Muscle layer of duodenum (tissue), 2 donors: ENCODE measurements at regions not wholly inside any gene's neighbourhood (a gene's known extent, or its start where the extent isn't known, plus 50 kb on each side); places are given as distances from the start of the nearest gene placed in this dataset.
"Not testable (repeated sequence)": the region's sequence is repeated elsewhere in the genome, so short reads cannot be mapped to it uniquely, and the experiment has no call there.

Experiments used
- H3K27ac ChIP-seq: one replicate; pipeline ENCODE4 v1.7.0; 2013; ENCODE audit warnings: mild to moderate bottlenecking, low read length
- H3K27me3 ChIP-seq: one replicate; pipeline ENCODE4 v1.7.0; 2013; ENCODE audit warnings: low read depth, mild to moderate bottlenecking, control low read depth, low read length
- H3K36me3 ChIP-seq, 2 donors: one replicate each; pipeline ENCODE4 v1.7.0; 2013; ENCODE audit warnings: low read length in 2 of 2, control low read depth in 1 of 2, mild to moderate bottlenecking in 1 of 2; ENCODE audit not compliant: insufficient read depth in 2 of 2, control insufficient read depth in 1 of 2
- H3K4me1 ChIP-seq, 2 donors: one replicate each; pipeline ENCODE4 v1.7.0; 2013; ENCODE audit warnings: low read length in 2 of 2, mild to moderate bottlenecking in 2 of 2, control low read depth in 1 of 2, moderate library complexity in 1 of 2; ENCODE audit not compliant: insufficient read depth in 2 of 2, control insufficient read depth in 1 of 2
- H3K4me3 ChIP-seq, 2 donors: one replicate each; pipeline ENCODE4 v1.7.0; 2013; ENCODE audit warnings: low read length in 2 of 2, low read depth in 1 of 2, mild to moderate bottlenecking in 1 of 2
- H3K9me3 ChIP-seq, 2 donors: one replicate each; pipeline ENCODE4 v1.7.0; 2013; ENCODE audit warnings: low read length in 2 of 2, control low read depth in 1 of 2, mild to moderate bottlenecking in 1 of 2; ENCODE audit not compliant: control insufficient read depth in 1 of 2
- donor health status: healthy.

GRCh38 chr6:164749221-164750064 is 560.0 kb downstream of the C6orf118 start:
- H3K4me1 ChIP-seq, result peaks cover 0 to 6% of the 10 kb centered on the region in 2 donors
- H3K36me3 ChIP-seq, result no peaks in the 10 kb centered on the region
- no peaks in the 10 kb centered on the region for H3K27me3 ChIP-seq
- no peaks in the 10 kb centered on the region for H3K9me3 ChIP-seq
- H3K27ac ChIP-seq, result no peak overlapping the region
- no peak overlapping the region for H3K4me3 ChIP-seq

DNA sequence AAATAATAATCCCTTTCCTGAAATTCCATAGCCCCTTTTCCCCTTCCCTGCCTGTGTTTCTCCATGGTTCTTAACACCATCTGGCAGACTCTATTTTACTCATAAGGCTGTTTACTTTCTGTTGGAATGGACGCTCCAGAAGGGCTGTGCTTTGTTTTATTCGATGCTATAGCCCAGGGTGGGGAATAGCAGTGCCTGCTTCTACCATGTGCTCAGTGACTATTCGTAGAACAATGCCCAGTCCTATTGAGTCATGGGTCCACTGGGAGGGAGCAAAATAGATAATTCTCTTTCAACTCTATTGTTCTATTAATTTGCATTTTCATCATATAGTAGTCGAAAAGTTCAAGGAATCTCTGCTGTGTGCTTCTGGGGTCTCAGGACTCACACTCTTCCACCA is 565.1 kb downstream of the C6orf118 start:
- H3K4me1 ChIP-seq, result peaks cover 0 to 5% of the 10 kb centered on the region in 2 donors
- no peaks in the 10 kb centered on the region for H3K36me3 ChIP-seq
- H3K27ac ChIP-seq, result no peak overlapping the region
- no peaks in the 10 kb centered on the region for H3K27me3 ChIP-seq
- H3K9me3 ChIP-seq, result no peaks in the 10 kb centered on the region
- no peak overlapping the region for H3K4me3 ChIP-seq

GRCh38 chr6:164741938-164742451 is 567.4 kb downstream of the C6orf118 start:
- Histone ChIP-seq H3K9me3 (no peaks in the 10 kb centered on the region), H3K27ac (no peak overlapping the region), H3K36me3 (no peaks in the 10 kb centered on the region), H3K27me3 (no peaks in the 10 kb centered on the region), H3K4me1 (no peaks in the 10 kb centered on the region), H3K4me3 (no peak overlapping the region)

GRCh38 chr6:164736090-164736489 is 573.3 kb downstream of the C6orf118 start:
- not testable (repeated sequence) for H3K9me3 ChIP-seq, H3K36me3 ChIP-seq, H3K4me1 ChIP-seq, H3K4me3 ChIP-seq, H3K27me3 ChIP-seq, H3K27ac ChIP-seq

- H3K27me3 ChIP-seq, result no peaks in the 10 kb centered on the region
- no peak overlapping the region for H3K4me3 ChIP-seq
- H3K27ac ChIP-seq, result no peak overlapping the region
These were observed 577.9 kb downstream of the C6orf118 start for GRCh38 chr6:164731539-164731938.

GRCh38 chr6:164721460-164721859 is 587.9 kb downstream of the C6orf118 start:
- Histone ChIP-seq H3K27me3 (no peaks in the 10 kb centered on the region), H3K27ac (no peak overlapping the region), H3K4me3 (no peak overlapping the region), H3K36me3 (no peaks in the 10 kb centered on the region), H3K9me3 (peaks cover 0 to 14% of the 10 kb centered on the region in 2 donors), H3K4me1 (no peaks in the 10 kb centered on the region)

More at GRCh38 chr6:164731539-164731938, 577.9 kb downstream of the C6orf118 start:
- no peaks in the 10 kb centered on the region for H3K36me3 ChIP-seq
- H3K4me1 ChIP-seq, result no peaks in the 10 kb centered on the region
- no peaks in the 10 kb centered on the region for H3K9me3 ChIP-seq

GRCh38 chr6:164700497-164700896 is 608.9 kb downstream of the C6orf118 start:
- no peaks in the 10 kb centered on the region for H3K4me1 ChIP-seq
- no peaks in the 10 kb centered on the region for H3K27me3 ChIP-seq
- no peak overlapping the region for H3K4me3 ChIP-seq
- no peaks in the 10 kb centered on the region for H3K9me3 ChIP-seq
- no peak overlapping the region for H3K27ac ChIP-seq
- H3K36me3 ChIP-seq, result no peaks in the 10 kb centered on the region

- H3K36me3 ChIP-seq, result no peaks in the 10 kb centered on the region
- no peak overlapping the region for H3K4me3 ChIP-seq
- no peaks in the 10 kb centered on the region for H3K9me3 ChIP-seq
- H3K27me3 ChIP-seq, result no peaks in the 10 kb centered on the region
- no peak overlapping the region for H3K27ac ChIP-seq
- H3K4me1 ChIP-seq, result peaks cover 0 to 3% of the 10 kb centered on the region in 2 donors
These were observed 613.5 kb downstream of the C6orf118 start for GRCh38 chr6:164695896-164696295.

DNA sequence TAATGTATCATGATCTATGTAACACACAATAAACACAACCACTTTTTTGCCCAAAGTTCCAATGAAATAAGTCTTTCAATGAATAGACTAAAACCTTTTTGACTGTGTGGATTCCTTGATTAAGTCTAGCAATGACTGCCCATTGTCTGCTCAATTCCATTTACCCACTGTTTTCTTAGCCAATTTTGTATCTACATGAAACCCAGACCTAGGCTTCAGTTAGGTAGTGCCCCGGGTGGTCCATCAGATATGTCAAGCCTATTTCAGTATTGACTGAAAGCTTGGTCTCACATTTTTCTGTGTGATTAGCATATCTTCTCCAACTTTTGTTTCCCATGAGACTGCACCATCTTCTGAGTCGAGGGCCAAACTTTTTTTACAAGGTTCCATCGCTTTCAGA is 615.0 kb downstream of the C6orf118 start:
- Histone ChIP-seq H3K4me1 (peaks cover 0 to 3% of the 10 kb centered on the region in 2 donors), H3K27ac (no peak overlapping the region), H3K36me3 (no peaks in the 10 kb centered on the region), H3K9me3 (no peaks in the 10 kb centered on the region), H3K4me3 (no peak overlapping the region), H3K27me3 (no peaks in the 10 kb centered on the region)

DNA sequence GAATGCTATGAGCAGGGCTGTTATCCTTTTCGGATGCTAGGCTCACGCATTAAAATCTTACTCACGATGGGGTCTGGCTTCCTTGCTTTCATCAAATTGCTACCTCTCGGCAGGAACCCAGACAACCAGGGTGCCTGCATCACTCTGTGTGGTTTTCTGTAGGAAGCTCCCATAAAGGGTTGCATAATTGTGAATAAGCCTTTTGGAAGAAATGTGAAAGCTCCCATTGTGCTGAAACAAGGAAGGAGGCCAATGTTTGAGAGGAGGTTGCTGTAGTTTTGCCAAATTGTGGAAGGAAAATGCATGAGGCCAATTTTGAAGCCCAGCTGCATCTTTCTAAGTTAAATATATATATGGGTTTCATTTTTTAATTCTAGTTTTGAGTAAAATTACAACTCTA is 615.5 kb downstream of the C6orf118 start:
- H3K36me3 ChIP-seq, result no peaks in the 10 kb centered on the region
- no peaks in the 10 kb centered on the region for H3K9me3 ChIP-seq
- peaks cover 0 to 3% of the 10 kb centered on the region in 2 donors for H3K4me1 ChIP-seq
- H3K27ac ChIP-seq, result no peak overlapping the region
- H3K4me3 ChIP-seq, result no peak overlapping the region
- no peaks in the 10 kb centered on the region for H3K27me3 ChIP-seq

DNA sequence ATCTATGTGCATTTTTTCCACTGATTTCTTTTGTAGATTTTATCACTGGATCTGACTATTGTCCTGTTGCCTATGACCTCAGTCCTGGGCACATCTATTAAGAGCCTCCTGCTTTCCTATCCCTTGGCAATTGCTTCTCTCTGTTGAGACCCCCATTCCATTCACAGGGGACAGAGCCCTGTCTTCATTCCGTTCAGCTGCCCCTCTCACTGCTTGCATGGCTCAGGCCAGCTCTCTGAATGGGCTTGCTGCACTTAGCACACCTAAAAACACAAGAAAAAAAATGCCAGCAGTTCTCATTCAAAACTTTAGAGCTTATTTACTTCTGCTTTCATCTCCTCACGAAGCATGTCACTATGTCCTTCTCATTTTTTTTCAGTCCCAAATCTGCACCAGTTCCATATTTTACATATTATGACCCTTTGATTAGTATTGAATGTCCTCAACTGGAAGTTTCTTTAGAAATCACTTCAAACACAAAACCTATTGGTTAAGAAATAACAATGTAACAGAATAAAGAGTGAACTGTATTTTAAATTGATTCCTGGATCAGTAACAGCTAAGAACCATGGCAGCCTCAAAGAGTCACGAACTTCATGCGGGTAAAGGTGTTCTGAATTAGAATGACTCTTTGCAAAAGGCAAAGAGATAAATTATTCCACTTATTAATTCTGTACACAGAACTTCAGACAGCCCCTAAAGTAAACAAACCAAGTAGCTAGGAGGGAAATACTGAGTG is 616.5 kb downstream of the C6orf118 start:
- H3K27ac ChIP-seq, result no peak overlapping the region
- no peak overlapping the region for H3K4me3 ChIP-seq
- no peaks in the 10 kb centered on the region for H3K27me3 ChIP-seq
- H3K36me3 ChIP-seq, result no peaks in the 10 kb centered on the region
- H3K4me1 ChIP-seq, result peaks cover 0 to 3% of the 10 kb centered on the region in 2 donors
- H3K9me3 ChIP-seq, result no peaks in the 10 kb centered on the region
